ENCODE measurements at regions not wholly inside any gene's neighbourhood (a gene's known extent, or its start where the extent isn't known, plus 50 kb on each side); places are given as distances from the start of the nearest gene placed in this dataset.

GRCh38 chr10:89870936-89871335 lies 169.5 kb downstream of the KIF20B start:
- no peak overlapping the region for H3K27ac ChIP-seq

GRCh38 chr10:89873055-89873454 lies 171.7 kb downstream of the KIF20B start:
- Histone ChIP-seq H3K9me3 (replicated peaks in 1 of 11) (peaks cover 10 to 27% (median 20%) of the 10 kb centered on the region in 11 experiments; a peak in 20 of 22 replicates), H3K4me1 (peaks cover 0 to 12% (median 0%) of the 10 kb centered on the region in 10 experiments; a peak in 5 of 20 replicates), H3K4me3 (no peak overlapping the region), H3K9ac (no peak overlapping the region), H3K27ac (no peak overlapping the region), H3K36me3 (no peaks in the 10 kb centered on the region), H3K4me2 (no peak overlapping the region), H3K27me3 (no peaks in the 10 kb centered on the region), H4K20me1 (no peaks in the 10 kb centered on the region)
- TF ChIP-seq Cebpa-rat (IDR thresholded peaks at IDR 0.05), result no peak

More at GRCh38 chr10:89870936-89871335, 169.5 kb downstream of the KIF20B start:
- Histone ChIP-seq H3K36me3 (no peaks in the 10 kb centered on the region), H3K9me3 (replicated peaks in 1 of 11) (peaks cover 10 to 26% (median 20%) of the 10 kb centered on the region in 11 experiments; a peak in 20 of 22 replicates), H4K20me1 (no peaks in the 10 kb centered on the region), H3K4me1 (peaks cover 0 to 18% (median 6%) of the 10 kb centered on the region in 10 experiments; a peak in 11 of 20 replicates), H3K9ac (no peak overlapping the region), H3K4me2 (no peak overlapping the region), H3K4me3 (no peak overlapping the region), H3K27me3 (no peaks in the 10 kb centered on the region)
- TF ChIP-seq Cebpa-rat (IDR thresholded peaks at IDR 0.05), result no peak

- Histone ChIP-seq H3K4me3 (no peak overlapping the region), H3K4me1 (peaks cover 0 to 10% (median 0%) of the 10 kb centered on the region in 10 experiments; a peak in 3 of 20 replicates), H3K9ac (no peak overlapping the region), H3K27me3 (no peaks in the 10 kb centered on the region), H3K9me3 (replicated peaks in 1 of 11) (peaks cover 18 to 46% (median 29%) of the 10 kb centered on the region in 11 experiments), H3K27ac (no peak overlapping the region), H3K36me3 (no peaks in the 10 kb centered on the region), H4K20me1 (no peaks in the 10 kb centered on the region), H3K4me2 (no peak overlapping the region)
- TF ChIP-seq Cebpa-rat (IDR thresholded peaks at IDR 0.05), result no peak
Observed at GRCh38 chr10:89875557-89875956, 174.2 kb downstream of the KIF20B start.

GRCh38 chr10:89879121-89879520 lies 177.7 kb downstream of the KIF20B start:
- H3K36me3 ChIP-seq, result peaks cover 0 to 4% (median 0%) of the 10 kb centered on the region in 11 experiments; a peak in 1 of 22 replicates

GRCh38 chr10:89887406-89887805 lies 186.0 kb downstream of the KIF20B start:
- TF ChIP-seq Cebpa-rat (IDR thresholded peaks at IDR 0.05), result no peak
- peak overlapping the region; percentile 70 to 91 (median 80) for H3K4me2 ChIP-seq

More at GRCh38 chr10:89879121-89879520, 177.7 kb downstream of the KIF20B start:
- Histone ChIP-seq H3K27me3 (no peaks in the 10 kb centered on the region), H3K9ac (no peak overlapping the region), H3K27ac (no peak overlapping the region), H4K20me1 (no peaks in the 10 kb centered on the region), H3K4me2 (peak overlapping the region in 2 of 11 experiments; percentile 5 to 22; a peak in 4 of 22 replicates), H3K9me3 (replicated peaks in 1 of 11) (peaks cover 38 to 75% (median 58%) of the 10 kb centered on the region in 11 experiments), H3K4me3 (no peak overlapping the region), H3K4me1 (peaks cover 0 to 10% (median 0%) of the 10 kb centered on the region in 10 experiments; a peak in 3 of 20 replicates)
- TF ChIP-seq Cebpa-rat (IDR thresholded peaks at IDR 0.05), result no peak

GRCh38 chr10:89887830-89888229 lies 186.4 kb downstream of the KIF20B start:
- H3K9me3 ChIP-seq (replicated peaks in 1 of 11), result peaks cover 0 to 35% (median 22%) of the 10 kb centered on the region in 11 experiments; a peak in 18 of 22 replicates
- peaks cover 53 to 73% (median 65%) of the 10 kb centered on the region in 10 experiments for H3K4me1 ChIP-seq
- peak overlapping the region; percentile 80 to 99 (median 91) for H3K27ac ChIP-seq
- peak in 3 of 11 experiments; percentile 12 to 27 (median 23); a peak in 1 of 22 replicates for TF ChIP-seq Cebpa-rat (IDR thresholded peaks at IDR 0.05)
- H3K36me3 ChIP-seq, result no peaks in the 10 kb centered on the region; a peak in 1 of 22 replicates
- H4K20me1 ChIP-seq, result no peaks in the 10 kb centered on the region
- peak overlapping the region in 5 of 10 experiments; percentile 2 to 44 (median 11); a peak in 5 of 20 replicates for H3K4me3 ChIP-seq
- H3K27me3 ChIP-seq, result no peaks in the 10 kb centered on the region
- peak overlapping the region; percentile 66 to 81 (median 73) for H3K9ac ChIP-seq
- peak overlapping the region; percentile 70 to 91 (median 80) for H3K4me2 ChIP-seq

More at GRCh38 chr10:89887406-89887805, 186.0 kb downstream of the KIF20B start:
- peaks cover 53 to 70% (median 65%) of the 10 kb centered on the region in 10 experiments for H3K4me1 ChIP-seq
- H3K9me3 ChIP-seq (replicated peaks in 1 of 11), result peaks cover 2 to 35% (median 22%) of the 10 kb centered on the region in 11 experiments; a peak in 20 of 22 replicates
- H3K27me3 ChIP-seq, result no peaks in the 10 kb centered on the region
- peak overlapping the region in 5 of 10 experiments; percentile 2 to 44 (median 11); a peak in 6 of 20 replicates for H3K4me3 ChIP-seq
- H3K9ac ChIP-seq, result peak overlapping the region; percentile 66 to 81 (median 73)
- H3K36me3 ChIP-seq, result peaks cover 0 to 2% (median 0%) of the 10 kb centered on the region in 11 experiments; a peak in 1 of 22 replicates
- H3K27ac ChIP-seq, result peak overlapping the region; percentile 80 to 99 (median 91)
- H4K20me1 ChIP-seq, result no peaks in the 10 kb centered on the region

- H3K4me3 ChIP-seq, result peak overlapping the region in 9 of 10 experiments; percentile 8 to 56 (median 37); a peak in 12 of 20 replicates
- no peaks in the 10 kb centered on the region for H3K27me3 ChIP-seq
- H3K36me3 ChIP-seq, result peaks cover 0 to 6% (median 0%) of the 10 kb centered on the region in 11 experiments; a peak in 2 of 22 replicates
- H3K9me3 ChIP-seq (replicated peaks in 1 of 11), result peaks cover 0 to 35% (median 22%) of the 10 kb centered on the region in 11 experiments; a peak in 15 of 22 replicates
- H4K20me1 ChIP-seq, result no peaks in the 10 kb centered on the region
- H3K4me1 ChIP-seq, result peaks cover 53 to 74% (median 65%) of the 10 kb centered on the region in 10 experiments
- H3K27ac ChIP-seq, result peak overlapping the region; percentile 80 to 99 (median 92)
- peak in 4 of 11 experiments; percentile 26 to 59 (median 47); a peak in 2 of 22 replicates for TF ChIP-seq Cebpa-rat (IDR thresholded peaks at IDR 0.05)
- peak overlapping the region; percentile 71 to 91 (median 77) for H3K9ac ChIP-seq
- H3K4me2 ChIP-seq, result peak overlapping the region; percentile 77 to 93 (median 82)
Observed at GRCh38 chr10:89888321-89889070, 187.1 kb downstream of the KIF20B start.

GRCh38 chr10:89889606-89890005 lies 188.2 kb downstream of the KIF20B start:
- Histone ChIP-seq H3K9me3 (replicated peaks in 1 of 11) (peaks cover 0 to 38% (median 22%) of the 10 kb centered on the region in 11 experiments; a peak in 15 of 22 replicates), H3K4me3 (peak overlapping the region in 8 of 10 experiments; percentile 8 to 56 (median 40); a peak in 14 of 20 replicates), H3K4me1 (peaks cover 53 to 74% (median 65%) of the 10 kb centered on the region in 10 experiments), H3K4me2 (peak overlapping the region; percentile 73 to 93 (median 81)), H3K27me3 (no peaks in the 10 kb centered on the region), H3K27ac (peak overlapping the region; percentile 77 to 99 (median 92)), H4K20me1 (no peaks in the 10 kb centered on the region), H3K36me3 (peaks cover 0 to 11% (median 0%) of the 10 kb centered on the region in 11 experiments; a peak in 2 of 22 replicates), H3K9ac (peak overlapping the region; percentile 71 to 91 (median 77))
- TF ChIP-seq Cebpa-rat (IDR thresholded peaks at IDR 0.05), result no peak

Measured in BLaER1 treated with 17β-estradiol and CSF1 and Interleukin-3, amounts not matched to agents 10 nM and 100 nM (cell line).